NCI-H1048 (cell line): ENCODE measurements at regions not wholly inside any gene's neighbourhood (a gene's known extent, or its start where the extent isn't known, plus 50 kb on each side); places are given as distances from the start of the nearest gene placed in this dataset.

Experiments
- DNase-seq: peaks from one replicate; lab custom pipeline; 2025; lab: John Stamatoyannopoulos, UW

DNA sequence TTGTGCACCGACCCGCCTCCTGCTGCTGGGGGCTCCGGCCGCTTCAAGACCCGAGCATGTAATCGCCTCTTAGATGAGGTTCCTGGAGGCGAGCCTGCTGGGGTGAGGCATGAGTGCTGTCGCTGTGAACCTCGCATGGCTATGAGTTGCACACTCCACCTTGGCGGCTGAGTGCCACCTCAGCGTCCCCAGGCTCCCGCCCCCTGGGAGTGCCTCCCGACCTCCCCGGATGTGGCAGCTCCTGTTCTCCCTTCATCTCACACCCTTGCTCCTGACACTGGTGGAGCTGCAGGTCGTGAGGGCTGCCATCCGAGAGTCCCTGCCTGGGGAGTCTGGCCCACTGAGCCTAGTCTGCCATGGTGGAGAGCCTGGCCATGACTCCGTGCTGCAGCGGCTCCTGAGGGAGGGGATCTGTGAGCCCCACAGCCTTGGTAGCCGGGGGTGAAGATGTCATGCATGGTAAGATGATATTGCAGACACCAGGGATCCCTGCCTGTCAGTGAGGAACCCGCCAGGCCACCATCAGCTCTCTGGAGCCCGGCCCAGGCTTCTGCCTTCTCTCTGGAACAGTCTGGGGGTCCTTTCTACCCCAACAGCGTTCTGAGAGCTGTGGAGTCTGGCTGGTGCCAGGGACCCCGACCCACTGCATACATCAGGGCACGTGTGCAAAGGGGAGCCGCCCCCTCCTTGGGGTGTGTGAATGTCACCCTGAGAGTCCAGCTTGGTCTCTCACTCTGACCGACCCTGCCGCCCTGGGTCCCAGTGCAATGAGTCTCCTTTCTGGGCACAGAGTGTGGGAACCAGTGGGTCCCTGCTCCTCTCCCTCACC is 61.6 kb upstream of the HS6ST1 start:
- DNase-seq = no peak

DNA sequence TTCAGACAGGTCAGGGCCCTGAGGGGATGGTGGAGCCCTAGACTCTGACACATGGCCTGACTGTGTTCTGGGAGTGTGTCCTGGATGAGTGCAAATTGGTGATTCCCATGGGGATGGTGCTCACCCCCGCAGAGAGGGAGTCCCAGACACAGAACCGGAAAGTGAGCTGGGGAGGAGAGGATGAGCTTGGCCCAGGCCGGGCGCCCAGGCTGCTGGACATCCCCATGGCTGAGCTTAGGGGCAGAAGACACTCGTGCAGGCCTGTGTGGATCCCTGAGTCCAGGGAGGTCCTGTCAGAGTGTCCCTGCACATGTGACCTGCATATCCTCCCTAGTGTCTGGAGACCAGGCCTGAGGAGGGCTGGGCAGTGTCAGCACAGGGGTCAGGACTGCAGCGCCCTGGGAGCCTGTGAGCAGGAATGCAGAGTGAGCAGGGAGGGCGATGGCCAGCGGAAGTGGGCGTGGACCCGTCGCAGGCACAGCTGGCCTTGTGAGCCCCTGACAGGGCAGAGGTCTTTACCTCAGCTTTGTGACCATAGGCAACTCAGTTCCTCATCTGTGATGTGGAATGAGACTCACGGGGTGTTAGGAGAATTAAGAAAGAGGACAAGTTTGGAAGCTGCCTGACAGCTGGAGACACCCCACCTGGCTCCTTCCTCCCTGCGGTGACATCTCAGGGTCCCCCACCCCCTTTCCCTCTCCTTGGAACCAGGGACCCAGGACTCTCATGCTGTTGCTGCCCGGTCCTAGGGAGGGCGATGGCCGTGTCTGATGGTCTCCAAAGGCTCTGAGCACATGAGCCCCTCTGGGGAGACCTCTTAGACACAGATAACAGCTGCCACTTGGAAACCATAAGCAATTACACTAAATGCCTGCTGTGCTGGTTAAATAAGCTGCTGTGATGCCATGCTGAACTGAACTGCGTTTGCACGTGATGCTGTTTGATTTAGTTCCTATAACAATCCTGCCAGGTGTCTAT is 62.6 kb upstream of the HS6ST1 start:
- DNase-seq = no peak

DNA sequence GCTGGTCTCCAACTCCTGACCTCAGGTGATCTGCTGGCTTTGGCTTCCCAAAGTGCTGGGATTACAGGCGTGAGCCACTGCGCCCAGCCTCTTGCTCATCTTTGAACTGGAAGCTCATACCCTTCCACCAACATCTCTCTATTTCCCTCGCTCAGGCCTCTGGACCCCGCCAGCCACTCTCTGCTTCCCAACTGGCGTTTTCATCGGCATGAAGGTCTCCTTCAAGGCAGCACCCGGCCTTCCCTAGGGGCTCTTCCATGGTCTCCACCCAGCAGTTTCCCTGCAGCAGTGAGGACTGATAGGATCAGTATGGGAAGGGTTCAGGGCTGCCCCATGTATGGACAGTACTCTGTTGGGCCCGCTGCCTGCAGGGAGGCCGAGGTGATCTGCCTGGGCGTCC is 65.8 kb upstream of the HS6ST1 start:
- no peak for DNase-seq

DNA sequence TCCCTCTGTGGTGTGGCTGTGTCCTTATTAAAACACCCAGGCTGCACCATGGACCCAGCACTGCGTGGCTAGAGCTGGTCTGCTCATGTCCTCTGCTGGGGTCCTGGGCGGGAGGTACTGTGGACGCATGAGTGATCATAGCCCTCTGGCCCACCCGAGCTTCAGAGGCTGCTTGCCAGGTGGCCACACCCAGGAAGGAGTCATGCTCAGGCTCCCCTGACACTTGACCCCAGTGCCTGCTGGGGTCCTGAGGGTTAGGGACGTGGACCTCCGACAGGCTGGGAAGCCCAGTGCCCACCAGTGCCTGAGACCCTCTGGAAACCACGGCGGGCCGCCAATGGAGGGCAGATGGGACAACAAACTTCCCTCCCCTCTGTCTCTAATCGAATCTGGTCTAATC is 66.3 kb upstream of the HS6ST1 start:
- DNase-seq = no peak

DNA sequence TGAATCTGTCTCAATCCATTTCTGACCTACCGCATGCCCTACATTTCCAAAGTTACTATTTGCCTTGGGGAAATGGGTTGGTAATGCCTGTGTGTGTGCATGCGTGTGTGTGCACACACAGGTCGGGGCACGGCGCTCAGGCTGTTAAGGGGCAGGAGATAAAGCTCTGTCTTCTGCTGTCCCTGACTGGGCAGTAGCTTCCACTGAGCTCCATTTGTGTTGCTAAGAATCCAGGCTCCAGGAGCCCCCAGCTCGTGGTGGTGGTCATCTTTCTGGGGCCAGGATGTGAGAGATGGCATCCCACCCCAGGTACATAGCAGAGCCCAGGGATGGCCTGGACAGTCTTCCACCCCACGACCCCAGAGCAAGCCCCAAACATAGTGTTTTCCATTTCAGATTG is 66.7 kb upstream of the HS6ST1 start:
- no peak for DNase-seq

DNA sequence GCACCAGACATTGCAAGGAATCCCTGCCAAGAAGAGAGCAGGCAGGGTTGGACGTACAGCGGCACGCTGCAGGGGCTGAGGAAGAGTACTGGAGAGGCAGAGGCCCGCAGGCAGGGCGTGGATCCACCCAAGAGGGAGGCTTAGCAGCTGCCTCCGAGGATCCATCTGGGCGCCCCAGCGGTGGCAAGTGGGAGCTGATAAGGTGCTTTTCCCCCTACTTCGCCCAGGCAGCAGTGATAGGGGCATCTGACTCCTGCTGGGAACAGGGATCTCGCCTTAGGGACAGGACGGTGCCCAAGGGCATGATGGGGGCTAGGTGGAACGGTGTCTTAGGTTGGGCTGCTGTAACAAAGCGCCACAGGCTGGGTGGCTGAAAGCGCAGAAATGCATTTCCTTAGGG is 67.4 kb upstream of the HS6ST1 start:
- no peak for DNase-seq

DNA sequence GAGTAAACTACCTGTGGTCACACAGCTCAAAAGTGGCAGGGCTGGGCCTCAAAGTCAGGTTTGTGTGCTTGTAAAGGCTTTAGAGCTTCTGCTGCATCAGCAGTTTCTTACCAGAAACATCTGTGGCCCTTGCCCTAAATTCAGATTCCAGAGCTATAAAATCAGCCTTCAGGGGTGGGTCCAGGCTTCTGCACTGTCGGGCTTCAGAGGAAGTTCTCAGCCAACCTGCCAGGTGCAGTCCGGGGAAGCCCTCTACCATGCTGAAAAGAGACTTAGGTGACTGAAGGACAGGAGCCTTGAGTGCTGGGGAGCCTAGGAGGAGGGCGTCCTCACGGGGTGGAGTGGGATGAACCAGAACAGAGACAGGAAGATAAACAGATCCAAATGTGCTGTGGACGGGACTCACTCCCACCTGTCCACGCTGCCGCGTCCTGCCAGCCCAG is 69.9 kb upstream of the HS6ST1 start:
- no peak for DNase-seq

DNA sequence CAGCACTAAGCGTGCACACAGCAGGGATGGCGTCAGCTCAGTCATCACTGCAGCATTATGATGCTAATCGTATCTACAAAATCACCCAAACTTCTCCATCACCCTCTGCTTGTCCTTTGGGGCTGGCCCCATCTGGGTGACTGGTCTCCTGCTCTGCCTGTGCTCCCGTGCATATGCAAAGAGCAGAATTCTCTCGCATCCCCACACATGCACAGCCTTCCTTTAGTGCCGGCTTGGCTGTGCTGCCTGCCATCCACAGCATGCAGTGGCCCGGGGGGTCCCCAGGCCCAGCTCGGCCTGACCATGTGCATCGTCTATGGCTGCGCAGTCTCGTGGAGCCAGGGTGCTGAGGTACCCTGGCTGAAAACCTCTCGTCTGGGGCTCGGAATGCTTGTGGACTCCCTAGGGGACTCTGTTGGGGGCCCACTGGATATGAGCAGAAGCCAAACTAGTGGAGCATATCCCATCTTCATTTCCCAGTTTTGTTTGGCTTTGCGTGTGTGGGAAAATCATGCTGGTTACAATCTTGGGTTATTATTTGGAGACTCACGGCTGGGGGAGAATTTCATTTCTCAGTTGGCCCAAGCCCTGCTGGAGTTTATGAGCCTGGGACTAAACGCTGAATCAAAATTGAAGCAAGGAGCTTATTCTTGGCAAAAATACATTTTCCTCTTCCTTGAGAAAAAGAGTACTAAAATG is 70.9 kb upstream of the HS6ST1 start:
- no peak for DNase-seq

DNA sequence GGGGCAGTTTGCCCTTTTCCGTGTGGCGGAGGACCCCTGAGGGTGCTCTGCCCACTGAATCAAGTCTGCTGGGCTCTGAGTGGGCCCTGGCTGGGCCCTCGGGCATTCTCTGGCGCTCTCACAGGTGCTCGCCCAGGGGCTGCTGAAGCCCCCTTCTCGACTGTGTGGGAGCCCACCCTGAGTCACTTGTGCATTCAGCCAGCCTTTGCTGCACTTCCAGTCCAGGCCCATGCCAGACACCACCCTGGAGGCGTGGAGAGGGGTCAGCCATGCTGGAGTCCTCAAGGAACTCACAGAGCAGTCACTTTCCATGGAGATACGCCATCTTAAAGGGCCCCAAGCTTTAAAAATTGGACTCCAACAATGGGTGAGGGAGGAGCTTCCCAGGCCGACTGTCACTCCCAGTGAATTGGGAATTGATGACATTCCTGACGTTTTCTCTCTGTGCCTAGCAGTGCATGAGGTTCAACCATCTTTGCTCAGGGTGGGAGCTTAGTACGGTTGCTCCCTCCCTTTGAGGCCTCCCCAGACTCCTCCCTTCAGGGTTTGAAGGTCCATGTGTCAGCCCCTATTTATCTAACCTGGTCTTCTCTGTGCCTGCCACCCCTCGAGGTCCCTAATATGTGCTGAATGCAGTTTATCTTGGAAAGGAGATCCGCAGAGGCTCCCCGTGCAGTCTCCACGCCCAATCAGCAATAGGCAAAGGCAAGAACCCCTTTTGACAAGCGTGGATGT is 71.8 kb upstream of the HS6ST1 start:
- DNase-seq = no peak

DNA sequence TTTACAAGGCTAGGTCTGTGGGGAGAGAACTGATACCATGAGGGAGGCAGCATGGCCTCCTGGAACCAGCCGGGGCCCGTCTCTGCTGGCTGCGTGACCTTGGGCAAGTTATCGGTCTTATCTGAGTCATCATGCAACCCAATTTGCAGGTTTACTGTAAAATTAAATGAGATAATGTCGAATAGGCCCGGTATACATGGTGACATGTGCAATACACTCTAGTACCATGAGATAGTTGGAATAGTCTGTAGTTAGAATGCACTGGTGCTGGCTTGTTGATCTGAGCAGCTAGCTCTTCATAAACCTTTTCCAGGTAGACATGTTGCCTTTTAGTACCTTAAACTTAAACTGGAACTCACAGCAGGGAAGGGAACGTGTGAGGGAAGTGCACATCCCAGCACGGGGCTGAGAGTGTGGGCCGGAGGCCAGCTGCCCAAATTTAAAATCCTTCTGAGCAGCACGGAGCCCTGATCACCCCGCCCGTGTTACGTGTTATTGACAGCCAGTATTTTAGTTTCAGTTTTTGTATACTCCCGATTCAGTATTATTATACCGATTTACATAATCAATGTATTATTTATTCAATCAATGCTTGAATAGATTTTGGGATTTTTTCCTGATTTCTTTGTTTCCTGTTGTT is 72.4 kb upstream of the HS6ST1 start:
- no peak for DNase-seq

DNA sequence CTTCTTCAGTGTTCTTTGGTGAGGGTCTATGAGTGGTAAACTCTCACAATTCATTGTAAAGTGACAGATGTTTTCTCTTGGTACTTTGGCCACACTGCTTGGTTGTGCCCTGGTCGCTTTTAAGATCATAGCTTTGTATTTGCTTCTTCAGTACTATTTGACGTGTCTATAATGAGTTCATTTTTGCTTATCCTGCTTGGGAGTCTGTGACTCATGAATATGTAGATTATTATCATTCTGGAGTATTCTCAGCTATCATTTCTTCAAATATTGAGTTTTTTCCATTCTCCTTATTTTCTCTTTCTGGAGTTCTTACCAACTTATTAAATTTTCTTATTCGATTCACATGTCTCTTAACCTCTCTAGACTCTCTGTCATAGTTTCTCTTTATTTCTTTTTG is 73.0 kb upstream of the HS6ST1 start:
- DNase-seq = no peak

DNA sequence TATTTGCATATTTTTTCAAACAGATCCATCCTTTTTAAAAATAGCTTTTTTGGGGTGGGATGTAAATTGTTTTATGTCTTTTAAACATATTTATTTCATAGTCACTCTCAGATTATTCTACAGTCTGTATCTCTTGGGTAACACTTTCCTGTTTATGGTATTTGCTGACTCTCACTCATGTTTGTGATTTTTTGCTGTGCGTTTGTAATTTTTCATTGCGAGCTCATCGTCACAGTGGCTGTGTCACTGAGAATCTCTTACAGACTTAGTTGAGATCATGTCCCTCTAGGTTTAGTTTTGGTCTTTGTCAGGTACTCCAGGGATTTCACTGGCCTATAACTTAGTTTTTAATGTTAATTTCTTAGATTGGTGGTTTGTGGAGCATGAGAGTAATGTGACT is 73.5 kb upstream of the HS6ST1 start:
- no peak for DNase-seq

DNA sequence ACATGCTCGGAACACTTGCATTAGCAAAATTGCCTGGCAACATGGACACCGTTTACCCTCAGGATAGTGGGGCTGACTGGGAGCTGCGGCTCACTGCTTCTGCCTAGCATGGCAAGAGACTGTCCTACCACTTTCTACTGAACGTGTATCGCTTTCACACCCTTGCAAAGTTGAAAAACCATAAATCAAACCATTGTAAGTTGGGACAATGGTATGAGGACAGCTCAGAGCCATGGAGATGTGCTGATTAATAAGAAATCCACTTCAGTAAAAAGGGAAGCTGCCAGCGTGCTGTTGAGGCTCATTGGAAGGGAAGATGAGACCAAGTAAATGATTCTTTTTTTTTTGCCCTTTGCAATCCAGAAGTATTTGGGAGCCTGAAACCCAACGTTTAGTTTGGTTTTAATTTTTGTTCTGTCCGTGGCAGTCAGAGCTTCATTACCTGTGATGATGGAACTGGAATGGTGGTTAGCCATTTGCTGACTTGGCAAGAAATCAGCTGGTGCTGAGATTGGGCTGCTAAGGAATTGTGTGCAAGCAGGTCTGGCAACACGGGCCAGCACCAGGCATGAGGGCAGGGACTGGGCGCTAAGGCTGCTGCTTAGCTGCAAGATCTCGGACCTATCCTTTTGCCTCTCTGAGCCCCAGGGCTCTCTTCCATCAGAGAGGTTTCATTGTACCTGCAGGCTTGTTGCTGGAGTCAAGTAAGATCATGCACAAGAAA is 75.5 kb upstream of the HS6ST1 start:
- no peak for DNase-seq

DNA sequence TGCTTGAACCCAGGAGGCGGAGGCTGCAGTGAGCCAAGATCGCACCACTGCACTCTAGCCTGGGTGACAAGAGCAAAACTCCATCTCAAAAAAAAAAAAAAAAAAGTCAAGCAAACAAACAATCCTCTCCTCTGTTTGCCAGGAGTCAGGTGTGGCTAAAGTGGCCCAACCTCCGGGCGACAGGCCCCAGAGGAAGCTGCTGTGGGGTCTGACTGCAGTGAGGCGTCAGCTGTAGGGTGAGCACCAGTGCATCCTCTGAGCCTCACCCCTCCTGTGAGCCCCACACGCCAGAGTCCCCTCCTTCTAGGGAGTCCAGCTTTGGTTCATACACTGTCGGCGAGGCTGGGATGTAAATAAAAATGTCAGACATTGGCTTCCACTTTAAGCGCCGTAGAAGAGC is 76.5 kb upstream of the HS6ST1 start:
- DNase-seq = no peak

DNA sequence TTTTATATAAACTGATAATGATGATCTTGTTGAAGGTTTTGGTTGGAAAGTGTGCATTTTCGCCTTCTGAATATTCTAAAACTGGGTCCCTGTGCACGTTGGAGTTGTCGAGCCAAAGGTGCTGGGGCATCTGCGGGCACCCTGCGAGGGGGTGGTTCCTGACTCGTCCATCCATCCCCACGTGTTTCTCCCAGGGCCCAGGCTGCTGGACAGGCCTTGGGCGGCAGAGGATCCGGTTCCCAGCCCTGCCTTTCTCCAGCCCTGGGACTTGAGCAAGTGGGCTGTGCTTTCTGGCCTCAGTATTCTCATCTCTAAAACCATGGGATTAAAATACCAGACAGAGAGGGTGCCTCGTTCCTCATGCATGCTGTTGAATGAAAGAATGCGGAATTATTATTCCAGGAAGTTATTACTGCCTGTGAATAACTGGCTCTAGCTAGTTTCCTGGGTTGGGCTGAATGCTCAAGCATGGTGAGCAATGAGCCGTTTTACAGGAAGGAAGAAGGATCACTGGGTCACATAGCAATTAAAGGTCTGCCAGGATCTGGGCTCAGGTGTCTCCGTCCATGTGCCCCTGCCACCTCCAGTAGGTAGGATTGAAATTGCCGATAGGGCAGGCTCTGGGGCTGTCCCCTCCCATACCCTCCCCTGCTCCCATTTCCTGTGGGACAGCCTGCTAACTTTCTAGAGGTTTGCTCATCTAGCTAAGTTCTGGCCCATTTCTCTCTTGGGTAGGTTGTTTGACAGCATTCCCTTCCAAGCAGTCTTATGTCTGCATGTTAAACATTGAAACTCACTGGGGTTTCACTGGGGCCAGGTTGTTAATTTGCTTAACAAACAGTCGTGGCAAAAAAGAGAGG is 77.2 kb upstream of the HS6ST1 start:
- DNase-seq = no peak

DNA sequence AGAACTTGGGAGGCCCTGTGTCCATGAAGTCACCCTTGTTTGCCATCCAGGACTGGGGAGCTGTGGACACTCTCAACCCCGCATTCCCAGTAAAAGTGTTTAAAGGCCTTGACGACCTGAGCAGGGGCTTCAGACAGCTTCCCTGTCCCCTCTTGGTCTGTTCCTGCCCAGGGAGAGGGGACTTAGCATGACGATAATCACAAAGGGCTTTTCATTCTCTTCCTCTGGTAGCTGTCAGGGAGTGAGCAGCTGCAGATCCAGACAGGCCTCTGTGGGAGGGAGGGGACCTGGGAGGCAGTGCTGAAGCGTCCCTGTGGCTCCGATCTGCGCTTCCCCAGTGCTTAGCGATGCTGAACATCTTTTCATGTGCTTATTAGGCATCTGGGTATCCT is 77.8 kb upstream of the HS6ST1 start:
- no peak for DNase-seq

DNA sequence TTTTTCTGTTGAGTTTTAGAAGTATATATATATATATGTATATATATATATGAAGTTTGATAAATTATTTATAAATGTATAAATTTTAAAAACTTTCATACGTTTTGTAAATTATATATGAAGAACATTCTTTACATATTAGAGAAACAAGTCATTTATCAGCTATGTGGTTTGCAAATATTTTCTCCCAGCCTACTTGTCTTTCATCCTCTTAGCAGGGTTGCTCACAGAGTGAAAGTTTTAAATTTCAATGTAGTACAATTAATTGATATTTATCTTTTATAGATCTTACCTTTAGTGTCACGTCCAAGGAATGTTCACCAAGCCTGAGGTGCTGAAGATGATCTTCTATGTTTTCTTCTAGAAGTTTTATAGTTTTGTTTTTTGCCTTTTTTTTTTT is 78.3 kb upstream of the HS6ST1 start:
- DNase-seq = no peak

DNA sequence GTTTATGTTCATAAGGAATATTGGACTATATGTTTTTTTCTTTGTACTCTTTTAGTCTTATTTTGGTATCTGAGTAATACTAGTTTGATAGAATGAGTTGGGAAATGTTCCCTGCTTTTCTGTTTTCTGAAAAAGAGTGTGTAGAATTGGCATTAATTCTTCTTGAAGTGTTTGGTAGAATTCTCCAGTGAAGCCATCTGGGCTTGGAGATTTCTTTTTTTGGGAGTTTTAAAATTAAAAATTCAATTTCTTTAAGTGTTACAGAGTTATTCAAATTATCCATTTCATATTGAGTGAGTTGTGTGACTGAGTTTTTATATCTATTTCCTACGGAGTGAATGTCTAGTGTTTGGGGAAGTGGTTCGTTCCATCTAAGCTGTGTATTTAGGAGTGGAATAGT is 80.6 kb upstream of the HS6ST1 start:
- no peak for DNase-seq

DNA sequence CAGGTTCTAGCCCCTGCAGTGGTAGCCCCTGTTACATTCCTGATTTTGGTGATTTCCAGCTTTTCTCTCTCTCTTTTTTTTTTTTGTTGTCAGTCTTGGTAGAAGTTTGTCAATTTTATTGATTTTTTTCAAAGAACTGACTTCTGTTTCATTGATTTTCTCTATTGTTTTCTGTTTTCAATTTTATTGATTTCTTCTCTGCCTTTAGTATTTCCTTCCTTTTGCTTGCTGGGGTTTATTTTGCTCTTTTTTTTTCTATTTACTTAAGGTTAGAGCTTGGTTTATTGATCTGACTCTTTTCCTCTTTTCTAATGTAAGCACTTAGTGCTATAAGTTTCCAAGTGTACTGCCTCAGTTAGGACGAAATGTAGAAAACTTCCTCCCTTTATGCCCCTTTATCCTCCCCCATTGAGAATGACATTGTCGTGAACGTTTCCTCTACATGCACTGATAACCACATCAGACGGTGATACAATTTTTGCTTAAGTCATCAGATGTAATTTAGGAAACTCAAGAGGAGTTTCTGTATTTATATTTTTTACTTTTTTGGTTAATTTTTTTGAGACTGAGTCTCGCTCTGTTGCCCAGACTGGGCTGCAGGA is 81.1 kb upstream of the HS6ST1 start:
- no peak for DNase-seq
